ENCODE measurements at regions not wholly inside any gene's neighbourhood (a gene's known extent, or its start where the extent isn't known, plus 50 kb on each side); places are given as distances from the start of the nearest gene placed in this dataset.

DNA sequence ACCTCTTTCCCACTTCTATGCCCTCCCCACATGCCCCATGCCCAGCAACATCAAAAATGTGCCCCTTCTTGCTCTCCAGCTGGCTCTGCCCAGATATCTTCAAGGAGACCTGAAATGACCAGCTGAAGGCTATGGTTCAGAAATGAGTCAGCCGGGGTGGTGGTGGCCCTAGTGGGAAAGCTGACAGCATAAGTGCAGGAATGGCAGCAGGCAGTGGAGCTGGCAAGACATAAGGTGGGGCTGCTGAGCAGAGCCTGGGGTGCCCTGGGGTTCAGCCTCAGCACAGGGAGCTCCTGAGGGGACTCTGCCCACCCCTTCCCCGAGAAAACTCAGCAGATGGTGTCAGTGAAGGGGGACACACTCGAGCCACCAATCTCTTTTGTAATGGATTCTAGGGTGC lies 593.4 kb downstream of the BUD13 start:
- BruUV-seq (replicated peaks), result no TSS peak
- POLR2A ChIA-PET, result no interaction called here
- CTCF ChIA-PET (ENCODE audit: low intra/inter-chr PET ratio, low total read pairs), result no interaction called here
- H3K27ac ChIP-seq (ENCODE audit: extremely low read length, insufficient read depth, low read length), result no peak overlapping the region
- WGBS (ENCODE audit: low lambda C conversion rate), result 0% methylated on average over 3 of the region's 3 CpGs
- peaks cover 0 to 4% of the 10 kb centered on the region in 2 experiments; a peak in 1 of 5 replicates for H3K27me3 ChIP-seq (ENCODE audit: control insufficient read depth in 1 of 2, insufficient read depth in 2 of 2, low read length in 2 of 2)
- no peak for TF ChIP-seq ZNF792 (CRISPR knock-in tag; IDR thresholded peaks at IDR 0.05)
- intact Hi-C loops (cut with micrococcal nuclease; ENCODE audit: unreplicated experiment), result no loop called here
- no peaks in the 10 kb centered on the region for H4K20me1 ChIP-seq (ENCODE audit: insufficient read depth, low read length)
- no peaks in the 10 kb centered on the region for H3K36me3 ChIP-seq (replicated peaks in 1 of 2; ENCODE audit: control insufficient read depth in 1 of 2, insufficient read depth in 2 of 2, low read length in 2 of 2)
- FAIRE-seq, result no peak
- no peak overlapping the region for H3K4me2 ChIP-seq (ENCODE audit: low read depth, low read length)
- no peaks in the 10 kb centered on the region for H3K79me2 ChIP-seq (ENCODE audit: insufficient read depth, low read length)
- H2AFZ ChIP-seq (ENCODE audit: low read length), result no peak overlapping the region
- H3K4me1 ChIP-seq (ENCODE audit: insufficient read depth, low read length), result peaks cover 5% of the 10 kb centered on the region; the same call in 1 of the 2 replicates
- H3K4me3 ChIP-seq (replicated peaks in 1 of 3; ENCODE audit: insufficient read depth in 1 of 3, low read depth in 2 of 3, low read length in 3 of 3), result no peak overlapping the region
- H3K9me3 ChIP-seq (ENCODE audit: low read length), result no peaks in the 10 kb centered on the region
- no peak overlapping the region for H3K9ac ChIP-seq (ENCODE audit: insufficient read depth, low read depth, low read length)
- in situ Hi-C loops (cut with HindIII; ENCODE audit: extremely low pct_ligation_motif_present, low pct_unique_long_range_greater_than_20kb), result no loop called here
- ATAC-seq, result no peak
- no peak for DNase-seq (ENCODE audit: low spot score)

- ATAC-seq, result no peak
- no peaks in the 10 kb centered on the region for H3K36me3 ChIP-seq (replicated peaks in 1 of 2; ENCODE audit: control insufficient read depth in 1 of 2, insufficient read depth in 2 of 2, low read length in 2 of 2)
- peaks cover 0 to 2% of the 10 kb centered on the region in 2 experiments; a peak in 1 of 5 replicates for H3K27me3 ChIP-seq (ENCODE audit: control insufficient read depth in 1 of 2, insufficient read depth in 2 of 2, low read length in 2 of 2)
- in situ Hi-C loops (cut with HindIII; ENCODE audit: extremely low pct_ligation_motif_present, low pct_unique_long_range_greater_than_20kb), result no loop called here
- peaks cover 5% of the 10 kb centered on the region; the same call in 1 of the 2 replicates for H3K4me1 ChIP-seq (ENCODE audit: insufficient read depth, low read length)
- H3K9me3 ChIP-seq (ENCODE audit: low read length), result no peaks in the 10 kb centered on the region
- FAIRE-seq, result no peak
- no TSS peak for BruUV-seq (replicated peaks)
- H3K4me3 ChIP-seq (replicated peaks in 1 of 3; ENCODE audit: insufficient read depth in 1 of 3, low read depth in 2 of 3, low read length in 3 of 3), result no peak overlapping the region
- CTCF ChIA-PET (ENCODE audit: low intra/inter-chr PET ratio, low total read pairs), result no interaction called here
- POLR2A ChIA-PET, result no interaction called here
- no peak overlapping the region for H3K4me2 ChIP-seq (ENCODE audit: low read depth, low read length)
- H3K79me2 ChIP-seq (ENCODE audit: insufficient read depth, low read length), result no peaks in the 10 kb centered on the region
- H4K20me1 ChIP-seq (ENCODE audit: insufficient read depth, low read length), result no peaks in the 10 kb centered on the region
- H3K27ac ChIP-seq (ENCODE audit: extremely low read length, insufficient read depth, low read length), result no peak overlapping the region
- no peak overlapping the region for H2AFZ ChIP-seq (ENCODE audit: low read length)
- intact Hi-C loops (cut with micrococcal nuclease; ENCODE audit: unreplicated experiment), result no loop called here
- WGBS (ENCODE audit: low lambda C conversion rate), result 18% methylated on average over 4 of the region's 4 CpGs
- DNase-seq (ENCODE audit: low spot score), result no peak
- TF ChIP-seq, protein P1, sequence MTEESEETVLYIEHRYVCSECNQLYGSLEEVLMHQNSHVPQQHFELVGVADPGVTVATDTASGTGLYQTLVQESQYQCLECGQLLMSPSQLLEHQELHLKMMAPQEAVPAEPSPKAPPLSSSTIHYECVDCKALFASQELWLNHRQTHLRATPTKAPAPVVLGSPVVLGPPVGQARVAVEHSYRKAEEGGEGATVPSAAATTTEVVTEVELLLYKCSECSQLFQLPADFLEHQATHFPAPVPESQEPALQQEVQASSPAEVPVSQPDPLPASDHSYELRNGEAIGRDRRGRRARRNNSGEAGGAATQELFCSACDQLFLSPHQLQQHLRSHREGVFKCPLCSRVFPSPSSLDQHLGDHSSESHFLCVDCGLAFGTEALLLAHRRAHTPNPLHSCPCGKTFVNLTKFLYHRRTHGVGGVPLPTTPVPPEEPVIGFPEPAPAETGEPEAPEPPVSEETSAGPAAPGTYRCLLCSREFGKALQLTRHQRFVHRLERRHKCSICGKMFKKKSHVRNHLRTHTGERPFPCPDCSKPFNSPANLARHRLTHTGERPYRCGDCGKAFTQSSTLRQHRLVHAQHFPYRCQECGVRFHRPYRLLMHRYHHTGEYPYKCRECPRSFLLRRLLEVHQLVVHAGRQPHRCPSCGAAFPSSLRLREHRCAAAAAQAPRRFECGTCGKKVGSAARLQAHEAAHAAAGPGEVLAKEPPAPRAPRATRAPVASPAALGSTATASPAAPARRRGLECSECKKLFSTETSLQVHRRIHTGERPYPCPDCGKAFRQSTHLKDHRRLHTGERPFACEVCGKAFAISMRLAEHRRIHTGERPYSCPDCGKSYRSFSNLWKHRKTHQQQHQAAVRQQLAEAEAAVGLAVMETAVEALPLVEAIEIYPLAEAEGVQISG (CRISPR knock-in tag; IDR thresholded peaks at IDR 0.05), result no peak
- no peak overlapping the region for H3K9ac ChIP-seq (ENCODE audit: insufficient read depth, low read depth, low read length)
These were observed 595.1 kb downstream of the BUD13 start for GRCh38 chr11:116177521-116178210.

Data from HepG2 (cell line).